Iris pigment epithelial cell (primary cell): ENCODE measurements at regions not wholly inside any gene's neighbourhood (a gene's known extent, or its start where the extent isn't known, plus 50 kb on each side); places are given as distances from the start of the nearest gene placed in this dataset.

Experiments used
- DNase-seq: peaks from one replicate; pipeline ENCODE4 v3.0.0-alpha.2; 2011; ENCODE audit warnings: low read depth

- no peak for DNase-seq
These were observed 245.2 kb upstream of the DACH1 start for GRCh38 chr13:72112216-72112615.

DNA sequence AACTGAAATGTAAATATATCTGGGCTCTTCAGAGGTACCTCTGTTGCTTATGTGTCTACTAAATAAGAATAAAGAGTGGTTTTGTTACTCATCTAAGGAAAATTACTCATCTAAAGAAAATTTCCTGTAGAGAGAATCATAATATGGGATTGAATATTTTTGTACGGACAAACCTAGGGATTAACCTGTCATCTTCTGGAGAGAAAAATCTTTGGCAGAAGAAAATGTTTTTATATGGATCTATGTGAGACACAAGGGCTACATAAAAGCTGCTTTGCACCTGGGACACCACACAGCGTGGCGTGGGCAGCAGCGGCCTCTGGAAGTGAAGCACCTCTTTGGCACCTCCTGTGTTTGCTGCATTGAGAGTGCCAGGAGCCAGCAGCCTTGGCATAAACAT, 242.9 kb upstream of the DACH1 start:
- DNase-seq, result peak; percentile 52

DNA sequence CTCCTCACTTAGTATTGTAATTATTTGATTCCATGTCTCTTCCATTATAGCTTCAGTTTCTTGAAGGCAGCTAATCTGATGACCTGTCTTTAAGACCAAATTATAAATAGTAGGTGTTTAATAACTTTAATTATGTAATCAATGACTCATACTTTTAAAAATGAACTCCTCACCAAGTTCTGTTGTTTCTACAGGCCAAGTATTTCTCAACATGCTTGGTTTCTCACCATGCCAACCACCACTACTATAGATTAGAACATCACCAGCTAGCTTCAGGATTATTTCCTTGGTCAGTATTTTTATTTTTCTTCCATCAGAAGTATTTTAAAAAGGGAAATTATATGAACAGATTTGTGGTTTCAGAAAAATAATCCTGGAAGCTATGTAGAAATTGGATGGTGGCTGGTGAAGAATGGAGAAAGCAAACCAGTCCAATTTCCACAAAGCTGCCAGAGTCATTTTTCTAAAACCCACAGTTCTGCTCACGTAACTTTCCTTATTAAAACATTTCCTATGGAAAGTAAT, 237.7 kb upstream of the DACH1 start:
- DNase-seq, result peak; percentile 70

DNA sequence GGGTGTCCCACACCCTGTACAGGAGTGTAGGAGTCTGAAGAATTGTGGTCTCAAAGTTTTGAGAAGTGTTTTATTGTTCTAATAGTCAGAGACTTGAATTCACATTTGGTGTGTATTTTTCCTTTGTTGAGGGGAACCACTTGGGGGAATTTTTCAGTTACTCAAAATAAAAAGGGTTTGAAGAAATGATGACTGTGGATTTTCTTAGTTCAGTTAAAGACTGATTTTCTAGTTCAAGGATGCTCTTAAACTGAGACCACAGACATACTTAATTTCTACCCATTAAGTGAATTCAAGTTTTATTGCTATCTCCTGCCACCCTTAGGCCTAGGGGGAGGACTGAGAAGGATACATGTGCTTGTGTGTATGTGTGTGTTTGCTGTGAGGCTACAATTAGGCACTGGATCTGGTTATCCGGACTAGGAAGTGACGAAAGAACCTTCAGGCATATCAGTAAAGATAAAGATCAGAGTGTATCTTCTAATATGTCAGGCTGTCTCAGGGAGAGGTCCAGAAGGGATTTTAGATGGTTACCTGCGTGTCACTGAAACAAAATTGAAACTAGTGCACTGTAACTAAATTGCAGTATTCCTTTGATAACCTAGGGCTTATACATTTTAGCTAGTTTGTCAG, 234.9 kb upstream of the DACH1 start:
- DNase-seq, result no peak

- no peak for DNase-seq
These were observed 233.3 kb upstream of the DACH1 start for GRCh38 chr13:72100339-72100738.

DNA sequence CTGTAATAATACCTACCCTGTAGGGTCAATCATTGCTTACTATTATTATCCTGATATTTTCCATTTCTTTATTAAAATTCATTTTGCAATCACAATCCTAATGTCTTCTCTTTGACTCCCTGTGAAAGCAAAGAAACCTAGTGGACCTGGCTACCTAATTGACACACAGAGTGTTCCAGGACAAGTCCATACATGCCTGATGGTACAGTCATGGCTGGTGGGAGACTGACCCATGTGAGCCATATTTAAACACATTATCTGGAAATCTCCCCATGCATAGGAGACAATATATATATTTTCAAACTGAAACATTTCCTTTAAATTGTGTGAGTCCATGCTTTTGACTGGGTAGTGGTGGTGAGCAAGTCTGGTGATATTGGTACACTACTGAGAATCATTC, 230.6 kb upstream of the DACH1 start:
- DNase-seq, result no peak

DNA sequence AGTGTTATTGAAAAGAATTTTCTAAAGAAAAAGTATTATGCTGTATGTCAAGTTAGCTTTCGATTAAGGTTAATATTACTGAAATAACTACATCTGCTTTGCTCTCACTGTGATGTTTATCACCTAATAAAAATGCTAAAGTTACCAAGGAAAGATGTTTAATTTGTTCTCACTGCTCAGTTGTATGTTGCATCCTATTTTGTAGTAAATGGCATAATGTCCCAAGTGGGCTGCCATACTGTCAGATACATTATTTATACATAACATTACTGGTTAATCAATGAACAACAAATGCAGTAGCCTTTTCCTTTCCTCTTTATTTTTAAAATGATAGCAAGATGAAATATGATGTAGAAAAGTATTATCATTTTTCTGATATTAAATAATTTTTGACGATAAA, 226.3 kb upstream of the DACH1 start:
- DNase-seq, result no peak

- no peak for DNase-seq
These were observed 207.7 kb upstream of the DACH1 start for GRCh38 chr13:72074663-72075062.

GRCh38 chr13:72072261-72072660, 205.3 kb upstream of the DACH1 start:
- no peak for DNase-seq

DNA sequence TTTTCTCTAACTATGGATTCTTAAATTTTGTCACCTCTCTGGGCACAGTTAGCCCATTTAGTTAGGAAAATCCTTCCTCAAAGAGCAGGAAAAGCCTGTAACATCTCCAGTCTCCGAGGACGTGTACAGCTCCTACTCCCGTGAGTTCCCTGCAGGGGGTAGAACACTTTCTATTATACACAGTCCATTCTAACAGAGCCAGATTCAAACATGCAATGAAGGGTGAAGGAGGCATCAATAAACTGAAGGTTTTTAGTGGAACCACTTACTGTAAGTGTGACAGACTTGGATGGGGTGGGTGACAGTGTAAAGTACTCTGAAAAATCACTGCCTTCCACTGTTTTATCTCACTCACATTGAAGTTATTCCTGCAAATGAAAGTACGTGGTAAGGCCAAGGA, 204.7 kb upstream of the DACH1 start:
- DNase-seq, result no peak

DNA sequence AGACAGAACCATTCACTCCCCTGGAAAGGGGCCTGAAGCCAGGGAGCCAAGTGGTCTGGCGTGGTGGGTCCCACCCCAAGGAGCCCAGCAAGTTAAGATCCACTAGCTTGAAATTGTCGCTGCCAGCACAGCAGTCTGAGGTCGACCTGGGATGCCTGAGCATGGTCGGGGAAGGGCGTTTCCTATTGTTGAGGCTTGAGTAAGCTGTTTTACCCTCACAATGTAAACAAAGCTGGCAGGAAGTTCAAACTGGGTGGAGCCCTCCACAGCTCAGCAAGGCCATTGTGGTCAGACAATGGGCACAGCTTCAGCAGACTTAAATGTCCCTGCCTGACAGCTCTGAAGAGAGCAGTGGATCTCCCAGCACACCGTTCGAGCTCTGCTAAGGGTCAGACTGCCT, 195.6 kb upstream of the DACH1 start:
- no peak for DNase-seq

DNA sequence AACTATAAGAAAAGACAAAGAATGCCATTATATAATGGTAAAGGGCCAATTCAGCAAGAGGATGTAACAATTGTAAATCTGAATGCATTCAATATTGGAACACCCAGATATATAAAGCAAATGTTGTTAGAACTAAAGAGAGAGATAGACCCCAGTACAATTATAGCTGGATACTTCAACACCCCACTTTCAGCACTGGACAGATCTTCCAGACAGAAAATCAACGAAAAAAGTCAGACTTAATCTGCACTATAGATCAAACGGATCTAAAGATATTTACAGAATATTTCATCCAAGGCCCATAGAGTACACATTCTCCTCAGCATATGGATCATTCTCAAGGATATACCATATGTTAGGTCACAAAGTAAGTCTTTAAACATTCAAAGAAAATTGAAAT, 194.6 kb upstream of the DACH1 start:
- no peak for DNase-seq

DNA sequence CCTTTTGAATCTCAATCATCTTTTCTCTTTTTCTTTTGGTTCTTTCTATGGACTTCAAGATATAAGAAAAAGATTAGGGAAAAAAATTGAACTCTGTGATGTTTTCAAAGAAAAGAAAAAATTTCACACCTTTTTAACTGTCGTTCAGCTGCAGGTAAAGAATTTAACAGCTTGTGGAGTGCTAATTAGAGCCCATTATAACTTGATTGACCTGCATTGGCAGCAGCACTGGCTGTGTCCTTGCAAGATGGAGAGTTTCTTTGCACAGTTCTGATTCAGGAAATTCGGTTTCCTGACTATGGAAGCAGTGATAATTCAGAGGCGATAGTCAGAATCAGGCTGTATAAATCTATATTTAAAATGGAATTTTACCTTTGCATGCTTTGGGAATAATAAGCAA, 183.2 kb upstream of the DACH1 start:
- no peak for DNase-seq

DNA sequence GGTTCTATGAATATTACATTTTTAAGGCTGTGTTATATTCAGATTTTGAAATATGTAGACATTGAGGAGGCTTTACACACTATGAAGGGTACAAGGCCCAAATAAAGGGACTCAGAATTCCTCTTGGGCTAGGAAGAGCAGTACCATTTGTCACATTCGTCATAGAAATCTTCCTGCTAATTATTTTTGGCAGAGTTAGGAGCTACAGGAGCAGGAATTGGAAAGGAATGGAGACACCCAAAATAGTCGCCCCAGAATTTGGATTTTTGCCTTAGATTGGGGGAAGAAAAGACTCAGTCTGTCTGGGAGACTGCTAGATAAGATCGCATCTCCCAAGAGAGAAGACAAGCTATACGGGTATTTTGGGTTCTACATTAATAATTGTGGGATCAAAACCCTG, 176.4 kb upstream of the DACH1 start:
- DNase-seq, result no peak

DNA sequence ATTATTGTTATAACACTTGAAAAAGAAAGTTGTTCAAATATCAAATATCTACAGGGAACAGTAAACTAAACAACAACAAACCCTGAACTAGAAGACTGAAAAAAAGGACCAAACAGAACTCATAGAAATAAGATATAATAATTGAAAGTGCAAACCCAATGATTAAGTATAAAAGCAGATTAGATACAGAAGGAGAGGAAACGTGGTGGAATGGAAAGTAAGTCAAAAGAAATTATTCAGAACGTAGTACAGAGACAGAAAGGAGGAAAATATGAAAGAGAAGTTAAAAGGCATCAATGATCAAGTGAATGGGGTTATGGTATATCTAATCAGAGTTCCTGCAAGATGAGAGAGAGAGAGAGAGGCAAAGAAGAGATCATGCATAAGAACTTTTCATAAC, 174.2 kb upstream of the DACH1 start:
- no peak for DNase-seq

GRCh38 chr13:72039126-72039525, 172.1 kb upstream of the DACH1 start:
- DNase-seq, result no peak

GRCh38 chr13:72029981-72030380, 163.0 kb upstream of the DACH1 start:
- no peak for DNase-seq

DNA sequence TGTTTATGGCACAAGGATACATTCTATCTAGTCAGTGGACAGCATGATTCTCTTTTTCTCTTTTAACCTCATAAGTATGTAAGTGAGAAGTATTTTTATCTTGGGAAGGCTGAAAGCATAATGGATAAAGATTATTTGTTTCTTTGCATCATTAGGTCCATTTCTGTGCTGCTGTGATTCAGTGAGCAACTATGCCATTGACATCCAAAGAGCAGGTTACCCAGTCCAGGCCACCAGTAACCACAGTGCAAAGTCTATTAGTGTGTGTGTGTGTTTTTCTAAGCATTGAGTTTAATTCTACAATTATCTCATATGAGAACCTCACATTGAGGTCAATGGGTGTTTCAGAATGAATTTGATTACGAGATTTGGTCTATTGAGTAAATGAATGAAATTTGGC, 158.8 kb upstream of the DACH1 start:
- DNase-seq, result peak; percentile 11

- no peak for DNase-seq
These were observed 156.9 kb upstream of the DACH1 start for GRCh38 chr13:72023895-72024294.

GRCh38 chr13:72005455-72005854, 138.5 kb upstream of the DACH1 start:
- DNase-seq, result no peak

DNA sequence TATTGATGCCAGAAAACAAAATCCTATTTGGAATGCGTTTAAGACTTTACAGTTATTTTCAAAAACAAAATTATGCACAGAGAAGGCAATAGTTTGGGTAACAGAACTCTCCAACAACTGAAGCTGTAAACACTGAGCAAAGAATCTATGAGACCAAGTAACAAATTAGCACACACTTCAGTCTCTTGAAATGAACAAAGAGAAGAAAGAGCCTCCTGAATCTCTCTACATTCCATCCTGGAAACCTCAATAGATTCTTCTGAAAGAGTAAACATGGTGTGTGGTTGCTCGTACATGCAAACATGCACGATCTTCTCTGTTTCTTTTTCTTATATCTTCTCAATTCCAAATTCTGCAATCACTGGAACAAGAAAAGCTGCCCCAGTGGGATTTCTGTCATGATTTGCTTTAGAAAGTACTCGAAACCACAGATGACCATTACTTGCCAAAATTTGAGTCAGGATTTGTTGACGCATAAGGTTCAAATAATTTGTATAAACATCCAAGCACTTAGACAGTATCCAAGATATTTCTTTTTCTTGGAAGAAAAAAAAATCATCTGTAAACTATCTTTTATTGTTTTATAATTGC, 137.9 kb upstream of the DACH1 start:
- peak; percentile 37 for DNase-seq

DNA sequence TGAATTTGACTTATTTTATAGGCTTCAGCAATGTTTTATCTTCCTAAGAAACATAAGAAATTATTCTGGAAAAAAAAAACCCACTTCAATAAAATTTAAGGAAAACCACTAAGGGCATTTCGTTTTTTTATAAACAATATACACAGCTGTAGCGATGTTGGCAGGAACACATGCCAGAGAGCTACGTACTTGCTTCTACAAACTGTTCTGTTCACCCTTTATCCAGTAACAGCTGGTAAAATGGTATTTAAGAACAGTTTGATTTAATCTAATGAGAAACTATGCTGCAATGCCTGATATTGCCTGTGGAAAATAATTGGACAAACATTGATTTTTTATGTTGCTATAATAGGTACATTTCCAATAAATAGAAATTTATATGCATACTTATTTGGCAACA, 137.2 kb upstream of the DACH1 start:
- no peak for DNase-seq

- DNase-seq, result no peak
These were observed 131.2 kb upstream of the DACH1 start for GRCh38 chr13:71998223-71998622.

DNA sequence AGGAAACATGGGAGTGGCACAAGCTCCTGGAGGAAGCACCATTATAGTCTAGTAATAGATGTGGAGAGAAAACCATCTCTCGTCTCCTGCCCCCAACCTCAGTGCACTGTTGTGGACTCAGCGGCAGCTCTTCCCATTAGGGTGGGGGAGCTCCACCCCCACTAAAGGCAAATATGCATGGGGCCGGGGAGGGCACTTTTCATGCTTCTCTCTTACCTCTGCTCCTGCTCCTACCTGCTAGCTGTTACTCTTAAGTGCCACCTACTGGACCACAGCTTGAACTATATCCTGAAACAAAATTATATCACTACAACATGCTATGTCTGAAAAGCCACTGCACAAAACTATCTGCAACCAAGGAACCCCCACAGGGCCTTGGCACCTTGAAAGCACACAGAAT, 112.6 kb upstream of the DACH1 start:
- DNase-seq, result peak; percentile 15
